Cardiac fibroblast (primary cell): ENCODE measurements at regions not wholly inside any gene's neighbourhood (a gene's known extent, or its start where the extent isn't known, plus 50 kb on each side); places are given as distances from the start of the nearest gene placed in this dataset.

Experiments
- DNase-seq, 2 donors: peaks; one replicate each; pipeline versions ENCODE4 v3.0.0 to v3.0.0-alpha.2; 2010; ENCODE audit warnings: low read depth in 2 of 2
- H3K4me3 ChIP-seq, 2 donors: replicated peaks in 1 of 2; 1 replicate in 1 of 2; 2 replicates in 1 of 2; pipeline ENCODE4 v1.5.1; 2011; ENCODE audit warnings: low read depth in 2 of 2, low read length in 2 of 2, mild to moderate bottlenecking in 2 of 2, moderate library complexity in 1 of 2
- TF ChIP-seq, protein P1 (sequence below): IDR thresholded peaks from one replicate; pipeline ENCODE4 v1.5.1; 2011; ENCODE audit warnings: low read depth, mild to moderate bottlenecking, low read length, inconsistent platforms

- no peak for DNase-seq
- no peak overlapping the region for H3K4me3 ChIP-seq
- TF ChIP-seq, protein P1, sequence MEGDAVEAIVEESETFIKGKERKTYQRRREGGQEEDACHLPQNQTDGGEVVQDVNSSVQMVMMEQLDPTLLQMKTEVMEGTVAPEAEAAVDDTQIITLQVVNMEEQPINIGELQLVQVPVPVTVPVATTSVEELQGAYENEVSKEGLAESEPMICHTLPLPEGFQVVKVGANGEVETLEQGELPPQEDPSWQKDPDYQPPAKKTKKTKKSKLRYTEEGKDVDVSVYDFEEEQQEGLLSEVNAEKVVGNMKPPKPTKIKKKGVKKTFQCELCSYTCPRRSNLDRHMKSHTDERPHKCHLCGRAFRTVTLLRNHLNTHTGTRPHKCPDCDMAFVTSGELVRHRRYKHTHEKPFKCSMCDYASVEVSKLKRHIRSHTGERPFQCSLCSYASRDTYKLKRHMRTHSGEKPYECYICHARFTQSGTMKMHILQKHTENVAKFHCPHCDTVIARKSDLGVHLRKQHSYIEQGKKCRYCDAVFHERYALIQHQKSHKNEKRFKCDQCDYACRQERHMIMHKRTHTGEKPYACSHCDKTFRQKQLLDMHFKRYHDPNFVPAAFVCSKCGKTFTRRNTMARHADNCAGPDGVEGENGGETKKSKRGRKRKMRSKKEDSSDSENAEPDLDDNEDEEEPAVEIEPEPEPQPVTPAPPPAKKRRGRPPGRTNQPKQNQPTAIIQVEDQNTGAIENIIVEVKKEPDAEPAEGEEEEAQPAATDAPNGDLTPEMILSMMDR: no peak
These were observed 506.0 kb upstream of the ATXN8OS start for GRCh38 chr13:69601661-69602060.

- DNase-seq: no peak
- TF ChIP-seq, protein P1: no peak
- no peak overlapping the region for H3K4me3 ChIP-seq
These were observed 506.8 kb upstream of the ATXN8OS start for GRCh38 chr13:69600811-69601210.

DNA sequence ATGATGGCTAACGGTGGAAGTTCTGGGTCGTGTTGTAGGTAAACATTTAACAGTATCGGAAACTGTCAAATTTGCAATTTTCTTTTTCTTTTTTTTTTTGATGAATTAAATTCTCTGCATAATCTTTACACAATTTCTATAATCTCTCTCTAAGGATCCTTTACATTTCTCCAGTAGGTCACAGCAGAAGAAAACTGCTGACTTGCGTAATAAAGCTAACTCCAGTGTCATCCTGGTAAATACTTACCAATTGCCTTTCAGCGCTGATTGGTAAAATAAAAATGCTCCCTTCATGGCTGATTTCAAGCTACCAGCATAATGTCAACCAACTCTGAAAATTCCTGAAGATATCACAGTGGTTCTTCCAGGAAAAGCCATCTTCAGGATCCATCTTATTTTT, 510.5 kb upstream of the ATXN8OS start:
- no peak for DNase-seq
- TF ChIP-seq, protein P1: no peak
- H3K4me3 ChIP-seq: no peak overlapping the region

GRCh38 chr13:69595181-69595580, 512.4 kb upstream of the ATXN8OS start:
- H3K4me3 ChIP-seq: no peak overlapping the region
- DNase-seq: no peak
- TF ChIP-seq, protein P1: no peak

GRCh38 chr13:69591437-69591836, 516.2 kb upstream of the ATXN8OS start:
- H3K4me3 ChIP-seq: no peak overlapping the region
- no peak for DNase-seq
- TF ChIP-seq, protein P1: no peak

GRCh38 chr13:69589531-69590235, 517.9 kb upstream of the ATXN8OS start:
- no peak overlapping the region for H3K4me3 ChIP-seq

More at GRCh38 chr13:69589531-69590235, 517.9 kb upstream of the ATXN8OS start:
- TF ChIP-seq, protein P1: no peak
- DNase-seq: no peak
